LHCN-M2 (cell line): ENCODE measurements at regions not wholly inside any gene's neighbourhood (a gene's known extent, or its start where the extent isn't known, plus 50 kb on each side); places are given as distances from the start of the nearest gene placed in this dataset.

Source experiments
- DNase-seq: peaks from one replicate; pipeline ENCODE4 v3.0.0-alpha.2; 2012; ENCODE audit warnings: low read depth

DNA sequence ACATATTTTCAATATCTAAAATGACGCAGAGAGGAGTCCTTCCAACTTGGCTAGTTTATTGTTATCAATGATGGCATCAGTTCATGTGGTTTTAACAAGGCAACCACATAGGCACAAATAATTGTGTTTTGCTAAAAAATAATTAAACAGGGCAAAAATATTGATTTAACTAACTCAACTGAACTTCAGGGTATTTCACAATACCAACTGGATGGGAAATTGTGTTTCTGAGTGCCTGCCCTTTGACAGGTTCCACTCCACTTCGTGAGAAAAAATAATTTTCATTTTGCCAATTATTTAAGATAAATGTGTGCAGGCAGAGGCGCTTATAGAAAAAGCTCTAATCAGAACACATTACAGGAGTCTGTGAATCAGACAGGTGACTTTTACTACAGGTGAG lies 689.3 kb upstream of the CCDC54 start:
- DNase-seq: no peak

DNA sequence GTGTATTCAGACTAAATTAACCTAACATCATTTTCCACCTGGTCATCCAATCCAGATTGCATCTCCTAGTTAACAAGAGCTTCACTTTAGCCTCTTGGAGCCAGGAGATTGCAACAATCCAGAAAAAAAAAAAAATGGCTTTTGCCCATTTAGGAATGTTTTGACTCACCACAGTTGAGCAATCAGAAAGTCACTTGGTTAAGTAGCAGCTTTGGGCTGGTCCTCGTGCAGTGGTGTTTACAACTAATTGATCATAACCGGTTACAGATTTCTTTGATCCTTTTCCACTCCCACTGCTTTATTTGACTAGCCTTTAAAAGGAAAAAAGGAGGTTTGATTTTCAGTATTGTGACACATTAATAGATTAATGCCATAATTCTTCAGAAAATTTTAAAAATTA lies 688.8 kb upstream of the CCDC54 start:
- DNase-seq: peak; percentile 87

DNA sequence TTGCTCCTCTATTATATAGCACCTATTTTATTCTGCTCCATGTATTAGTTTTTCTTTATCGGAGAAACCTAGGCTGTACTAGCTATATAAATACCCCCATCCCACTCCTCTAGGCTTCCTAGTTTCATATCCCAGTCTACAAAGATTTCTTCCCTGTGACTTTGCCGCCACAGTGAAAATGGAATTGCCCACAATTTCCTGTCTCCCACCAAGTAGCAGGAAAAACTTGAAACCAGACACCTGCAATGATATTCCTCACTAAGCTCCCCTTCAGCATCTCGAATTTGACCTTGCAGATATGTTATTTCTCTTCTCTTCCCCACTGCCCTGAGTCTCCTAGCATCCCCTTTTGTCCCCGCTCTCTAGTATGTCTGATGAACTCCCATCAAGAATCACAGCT lies 685.8 kb upstream of the CCDC54 start:
- DNase-seq: peak; percentile 19

DNA sequence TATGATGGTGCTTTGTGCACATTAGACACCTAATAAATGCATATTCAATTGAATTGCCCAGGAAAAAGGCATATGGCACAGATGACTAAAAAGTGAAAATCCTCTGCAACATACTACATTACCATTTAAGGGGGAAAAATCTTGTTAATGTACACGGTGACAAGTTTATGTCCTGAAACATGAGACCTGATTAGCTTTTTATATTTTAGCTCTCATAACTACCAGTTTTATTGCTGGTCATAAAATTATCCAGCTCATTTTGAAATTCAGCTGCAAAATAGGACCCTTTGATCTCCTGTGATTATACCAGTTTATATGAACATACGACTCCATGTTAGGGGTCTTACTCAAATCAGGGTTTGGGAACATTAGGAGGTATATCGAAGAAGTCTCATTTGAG lies 684.6 kb upstream of the CCDC54 start:
- DNase-seq: no peak

DNA sequence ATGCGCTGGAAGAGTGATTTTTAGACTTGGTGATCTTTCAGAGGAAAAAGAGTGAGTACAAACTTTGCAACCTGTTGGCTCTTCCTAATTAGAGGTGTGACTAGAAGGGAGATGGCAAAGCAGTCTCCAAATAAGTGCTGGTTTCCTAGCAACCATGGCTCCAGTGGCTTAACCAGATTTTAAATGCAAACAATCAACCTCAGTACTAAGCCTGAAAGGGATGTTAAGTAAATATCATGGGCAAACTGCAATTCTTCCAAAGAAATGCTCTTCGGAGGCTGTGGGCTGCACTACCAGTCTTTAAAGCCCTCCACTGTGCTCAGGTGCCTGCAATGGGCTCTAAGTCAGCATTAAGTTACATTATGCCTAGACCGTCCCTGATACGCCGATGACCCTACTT lies 678.1 kb upstream of the CCDC54 start:
- DNase-seq: no peak

DNA sequence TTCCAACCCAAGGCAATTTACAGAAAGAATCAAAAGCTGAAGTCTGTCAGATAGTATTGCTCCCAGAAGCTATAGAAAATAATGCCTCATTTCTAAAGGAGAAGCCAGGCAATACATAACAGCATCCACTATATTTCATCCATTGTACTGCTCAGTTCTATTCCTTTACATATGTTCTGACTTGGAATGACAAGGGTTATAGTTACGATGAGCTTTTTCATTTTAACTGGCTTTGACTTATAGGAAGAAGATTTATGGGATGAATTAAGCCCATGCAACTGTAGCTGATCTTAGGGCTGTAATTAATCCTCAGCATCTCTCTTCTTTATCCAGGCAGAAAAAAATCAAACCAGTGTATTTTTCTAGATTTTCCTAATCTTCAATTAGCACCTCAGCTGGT lies 676.3 kb upstream of the CCDC54 start:
- DNase-seq: no peak

DNA sequence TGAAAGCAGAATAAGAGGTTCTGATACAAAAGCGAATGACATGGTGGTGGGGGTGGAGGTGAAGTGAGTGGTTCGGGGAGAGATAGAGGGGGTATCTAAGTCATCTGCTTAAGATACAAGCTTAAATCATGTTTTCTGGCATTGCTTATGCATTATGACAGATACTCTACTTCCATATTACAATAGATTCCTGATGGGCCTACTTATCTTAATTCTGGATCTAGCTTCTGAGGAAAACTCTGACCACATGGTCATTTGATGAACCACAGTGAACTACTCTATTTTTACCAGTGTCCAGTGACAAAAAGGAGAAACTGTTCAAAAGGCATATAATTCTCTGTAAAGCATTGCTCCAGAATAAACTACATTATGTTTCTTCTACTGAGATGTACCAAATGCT lies 673.7 kb upstream of the CCDC54 start:
- no peak for DNase-seq

DNA sequence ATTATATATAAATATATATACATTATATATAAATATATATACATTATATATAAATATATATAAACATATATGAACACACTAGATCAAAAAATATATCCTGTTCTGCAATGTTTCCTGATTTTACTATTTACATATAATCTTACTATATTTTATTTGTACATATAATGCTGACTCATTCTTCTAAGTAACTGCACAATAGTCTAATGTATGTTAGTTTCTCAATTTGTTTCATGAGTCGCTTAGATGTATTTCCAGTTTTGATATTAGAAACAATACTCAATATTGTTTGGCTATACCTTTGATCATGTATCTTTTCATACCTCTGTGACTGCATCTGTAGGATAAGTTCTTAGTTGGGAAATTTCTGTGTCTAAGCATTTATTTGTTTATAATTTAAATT lies 669.9 kb upstream of the CCDC54 start:
- no peak for DNase-seq

DNA sequence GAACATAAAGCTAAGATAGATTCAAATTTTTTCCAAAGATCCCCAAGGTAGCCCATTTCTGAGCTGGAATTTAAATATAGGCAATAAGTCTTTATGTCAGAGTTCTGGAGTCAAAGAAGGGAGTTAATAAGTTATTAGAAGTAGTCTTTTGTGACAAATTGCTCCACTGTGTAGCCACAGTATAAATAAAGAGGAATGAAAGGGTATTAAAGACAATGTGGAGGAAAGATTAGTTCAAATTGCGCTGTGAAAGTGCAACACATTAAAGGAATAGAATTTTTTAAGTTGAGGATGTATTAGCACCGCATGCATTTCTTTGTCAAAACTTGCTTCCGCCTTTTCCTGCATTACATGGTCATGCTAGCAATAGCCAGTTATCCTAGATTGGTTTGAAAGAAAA lies 666.6 kb upstream of the CCDC54 start:
- no peak for DNase-seq

DNA sequence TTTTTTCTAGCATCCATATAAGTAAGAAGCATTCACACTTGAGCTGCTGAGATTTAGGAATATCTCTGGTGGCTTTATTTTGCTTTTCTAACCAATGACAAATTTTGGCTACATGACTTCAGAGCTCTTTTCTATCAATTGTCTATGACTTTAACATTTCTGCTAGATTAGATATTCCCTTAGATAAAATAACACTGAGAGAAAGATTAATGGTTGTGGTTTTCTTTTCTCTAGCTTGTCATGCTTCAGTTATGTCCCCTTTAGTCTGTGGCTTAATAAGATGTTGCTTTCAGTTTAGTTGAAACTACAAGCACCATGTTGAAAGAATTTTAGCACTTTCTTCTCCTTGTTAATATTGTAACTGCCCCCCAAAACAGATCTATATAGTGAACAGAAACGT lies 665.6 kb upstream of the CCDC54 start:
- DNase-seq: peak; percentile 76

DNA sequence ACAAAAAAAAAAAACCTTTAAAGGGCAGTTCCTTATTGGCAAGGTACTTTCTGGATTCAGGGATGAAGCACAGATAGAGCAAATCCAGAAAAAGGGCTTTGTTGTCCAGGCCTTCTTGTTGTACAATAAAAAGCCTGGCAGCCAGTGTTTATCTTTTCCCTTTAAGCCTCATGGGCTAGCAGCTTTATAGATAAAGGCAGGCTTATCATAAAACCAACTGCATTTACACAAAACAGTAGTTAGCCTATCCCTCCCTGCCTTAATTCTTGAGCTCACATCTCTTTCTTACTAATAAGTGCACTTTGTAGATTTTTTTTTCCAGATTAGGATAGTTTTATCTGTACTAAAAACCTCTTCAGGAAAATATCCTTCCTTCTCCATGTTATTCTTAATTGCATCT lies 662.8 kb upstream of the CCDC54 start:
- no peak for DNase-seq

DNA sequence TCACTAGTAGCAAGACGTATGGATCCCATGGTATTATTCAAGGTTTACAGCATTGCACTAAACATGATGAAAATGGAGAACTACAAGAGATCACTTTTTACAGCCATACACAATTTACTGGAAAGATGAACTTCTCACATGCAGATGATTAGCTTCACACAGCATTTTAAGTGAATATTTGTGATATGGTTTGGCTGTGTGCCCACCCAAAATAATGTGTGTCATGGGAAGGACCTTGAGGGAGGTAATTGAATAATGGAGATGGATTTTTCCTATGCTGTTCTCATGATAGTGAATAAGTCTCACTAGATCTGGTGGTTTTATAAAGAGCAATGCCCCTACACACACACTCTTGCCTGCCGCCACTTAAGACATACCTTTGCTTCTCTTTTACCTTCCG lies 662.0 kb upstream of the CCDC54 start:
- DNase-seq: no peak

DNA sequence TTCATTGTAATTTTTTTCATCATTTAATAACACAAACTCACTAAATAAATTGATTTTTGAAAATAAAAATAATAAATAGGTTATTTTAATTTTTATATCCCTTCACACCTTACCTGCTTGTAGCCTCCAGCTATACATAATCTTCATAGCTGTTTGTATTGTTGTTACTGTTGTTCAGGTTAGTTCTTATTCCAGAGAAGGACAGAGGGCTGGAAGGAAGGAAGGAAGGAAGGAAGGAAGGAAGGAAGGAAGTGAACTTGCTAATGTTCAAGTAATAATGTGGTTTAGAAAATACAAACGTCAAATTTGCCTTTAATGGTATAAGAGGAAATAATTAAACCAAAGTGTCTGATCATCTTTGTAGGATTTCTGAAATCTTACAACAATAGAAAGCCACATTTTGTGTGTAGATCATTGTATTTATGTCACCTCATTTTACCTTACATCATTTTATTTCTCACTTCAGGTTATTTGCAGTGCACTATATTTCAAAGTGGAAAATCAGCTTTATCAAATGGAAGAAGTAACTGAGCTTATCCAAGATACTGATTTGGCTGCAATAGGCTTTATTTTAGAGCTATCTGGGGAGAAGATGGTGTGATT lies 660.0 kb upstream of the CCDC54 start:
- DNase-seq: no peak

DNA sequence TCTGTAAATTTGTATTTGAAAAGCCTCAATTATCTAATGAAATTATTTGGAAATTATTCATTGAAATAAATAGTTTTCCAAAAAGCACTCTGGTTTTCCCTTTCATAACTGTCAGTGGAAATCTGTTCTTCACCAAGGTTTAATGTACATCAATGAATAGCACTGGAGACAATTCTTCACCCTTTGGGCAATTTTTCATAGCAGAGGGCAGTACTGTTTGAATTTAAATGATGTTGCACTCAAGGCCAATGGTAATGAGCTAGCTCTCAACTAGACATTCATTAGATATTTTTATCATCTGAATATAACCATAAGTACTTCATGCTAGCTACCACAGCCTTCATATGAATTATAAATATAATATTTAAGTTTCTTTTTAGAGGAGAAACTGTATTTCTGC lies 658.2 kb upstream of the CCDC54 start:
- no peak for DNase-seq

DNA sequence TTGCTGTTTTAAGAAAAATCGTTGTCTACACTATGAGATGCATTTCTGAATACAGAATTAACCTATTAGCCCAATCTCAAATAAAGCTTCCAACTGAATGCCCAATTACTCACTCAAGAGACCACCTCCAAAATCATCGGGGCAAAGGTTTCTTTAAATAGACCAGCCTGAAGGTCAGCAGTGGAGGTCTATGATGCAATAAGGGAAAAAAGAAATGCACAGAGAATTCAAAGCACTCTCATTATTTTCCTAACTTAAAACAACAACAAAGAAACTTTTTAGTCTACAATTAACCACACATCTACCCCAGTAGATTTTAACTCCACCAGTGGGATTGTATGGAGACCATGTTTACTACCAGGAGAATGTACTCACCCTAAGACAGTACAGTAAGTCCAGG lies 657.7 kb upstream of the CCDC54 start:
- DNase-seq: no peak

DNA sequence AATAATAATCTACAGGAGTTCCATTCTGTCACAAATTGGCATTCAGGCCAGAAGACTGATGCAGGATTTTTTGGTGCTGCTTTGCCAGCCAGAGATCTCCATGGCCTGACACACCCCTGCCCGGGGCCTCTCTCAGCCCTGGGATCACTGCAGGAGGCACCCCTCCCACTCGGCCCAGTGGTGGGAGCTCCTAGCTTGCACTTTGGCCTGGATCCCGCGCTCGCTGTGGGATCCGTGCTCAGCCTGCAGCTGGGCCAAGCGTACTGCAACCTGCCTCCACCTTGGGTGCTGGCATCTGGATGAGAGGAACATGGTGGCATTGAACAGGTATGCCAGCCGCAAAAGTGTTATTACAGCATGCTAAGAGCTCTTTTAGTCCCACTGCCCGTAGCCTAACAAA lies 656.7 kb upstream of the CCDC54 start:
- no peak for DNase-seq

DNA sequence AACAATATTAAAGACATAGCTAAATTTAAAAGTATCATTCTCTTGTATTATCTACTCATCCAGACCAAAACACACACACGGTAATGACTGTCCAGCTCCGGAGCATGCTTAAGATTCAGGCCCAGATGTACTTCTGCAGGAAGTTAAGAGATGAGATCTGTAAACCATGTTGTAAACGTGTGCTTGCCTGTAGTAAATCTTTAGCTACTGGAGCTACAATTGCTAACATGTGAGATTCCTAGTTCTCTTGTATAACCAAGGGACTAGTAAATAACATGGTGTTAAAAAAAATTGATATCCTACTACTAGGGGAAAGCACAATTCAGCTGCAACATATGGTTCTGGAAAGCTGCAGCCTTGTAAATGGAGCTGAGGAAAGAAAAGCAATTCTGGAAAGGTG lies 651.7 kb upstream of the CCDC54 start:
- no peak for DNase-seq

DNA sequence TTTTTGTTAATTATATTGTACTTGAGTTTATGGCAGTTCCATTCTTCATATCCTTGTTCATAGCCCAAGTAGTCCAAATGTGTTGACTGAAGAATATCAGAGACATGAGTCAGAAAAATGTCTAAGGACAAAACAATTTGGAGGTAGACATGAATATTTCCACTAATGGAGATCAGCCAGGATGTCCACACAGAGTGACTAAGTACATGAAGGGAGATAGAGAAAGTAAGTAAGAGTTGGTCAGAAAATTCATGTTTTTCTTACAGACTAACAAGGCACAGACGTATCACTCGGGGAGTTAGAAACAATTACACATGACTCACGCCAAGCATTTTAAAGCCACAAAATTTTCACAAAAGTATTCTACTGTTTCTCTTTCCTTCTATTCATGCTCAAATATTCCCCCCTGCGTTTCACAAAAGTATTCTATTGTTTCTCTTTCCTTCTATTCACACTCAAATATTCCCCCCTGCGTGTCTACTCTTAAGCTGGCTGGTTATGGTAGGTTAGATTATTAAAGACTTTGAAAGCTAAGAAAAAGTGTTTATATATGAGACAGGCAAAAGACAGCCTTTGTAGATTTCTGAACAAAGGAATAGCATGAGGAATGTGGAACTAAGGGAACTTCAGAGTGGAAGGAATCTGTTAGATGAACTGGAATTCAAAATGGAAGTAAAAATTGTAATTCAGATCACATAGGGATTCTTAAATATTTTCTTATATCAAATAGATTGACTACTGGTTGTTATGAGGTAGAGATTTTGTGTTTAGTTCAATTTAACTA lies 648.7 kb upstream of the CCDC54 start:
- peak; percentile 99 for DNase-seq

DNA sequence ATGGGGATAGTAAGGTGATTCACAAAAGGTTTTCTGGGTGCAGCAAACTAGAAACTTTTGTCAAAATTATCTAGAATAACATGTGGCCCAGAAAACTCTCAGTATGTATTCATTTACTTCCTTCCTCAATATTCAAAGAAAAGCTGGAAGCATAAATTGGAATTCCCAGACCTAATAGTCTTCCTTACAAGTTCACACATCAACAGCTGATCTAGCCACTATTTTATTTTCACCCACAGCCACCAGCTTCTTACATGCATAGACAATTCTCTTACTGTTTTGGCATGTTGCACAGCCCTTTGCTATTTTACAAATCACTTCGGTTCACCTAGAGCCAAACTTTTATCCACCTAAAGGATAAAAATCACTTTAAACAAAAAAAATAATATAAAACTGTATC lies 647.8 kb upstream of the CCDC54 start:
- peak; percentile 59 for DNase-seq

DNA sequence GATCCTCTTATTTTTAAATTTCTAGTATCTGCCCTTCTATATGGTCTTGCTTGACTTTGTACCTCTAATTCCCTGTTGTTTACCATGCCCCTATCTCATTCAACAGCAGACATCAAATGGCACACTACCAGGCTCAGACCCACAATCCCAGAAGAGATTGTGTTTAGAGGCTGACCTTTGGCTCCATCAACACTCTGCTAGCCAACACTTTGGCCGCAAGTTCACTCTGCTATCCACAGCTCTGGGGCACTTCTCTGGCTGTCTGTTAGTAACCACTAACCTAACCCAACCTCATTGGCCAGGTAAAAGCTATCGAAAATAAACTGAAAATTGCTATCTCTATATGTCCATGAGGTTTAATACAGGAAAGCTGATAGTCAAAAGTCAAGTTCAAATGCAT lies 646.0 kb upstream of the CCDC54 start:
- DNase-seq: no peak

DNA sequence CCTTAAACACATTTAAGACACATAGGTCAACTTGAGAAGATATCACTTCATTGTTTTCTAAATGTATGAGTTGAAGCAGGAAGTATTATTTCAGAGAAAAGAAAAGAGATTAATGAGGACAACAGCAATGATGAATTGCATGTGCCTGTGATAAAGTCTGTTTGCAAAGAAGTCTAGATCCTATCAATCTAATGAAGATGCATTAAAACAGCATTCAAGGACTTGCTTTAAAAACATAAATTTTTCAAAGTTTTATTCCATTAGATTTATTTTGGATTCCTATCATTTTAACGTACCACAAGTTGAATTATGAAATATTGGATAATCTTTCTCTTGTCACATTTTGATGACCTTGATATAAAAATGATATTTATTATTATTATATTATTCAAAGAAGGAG lies 642.5 kb upstream of the CCDC54 start:
- no peak for DNase-seq

DNA sequence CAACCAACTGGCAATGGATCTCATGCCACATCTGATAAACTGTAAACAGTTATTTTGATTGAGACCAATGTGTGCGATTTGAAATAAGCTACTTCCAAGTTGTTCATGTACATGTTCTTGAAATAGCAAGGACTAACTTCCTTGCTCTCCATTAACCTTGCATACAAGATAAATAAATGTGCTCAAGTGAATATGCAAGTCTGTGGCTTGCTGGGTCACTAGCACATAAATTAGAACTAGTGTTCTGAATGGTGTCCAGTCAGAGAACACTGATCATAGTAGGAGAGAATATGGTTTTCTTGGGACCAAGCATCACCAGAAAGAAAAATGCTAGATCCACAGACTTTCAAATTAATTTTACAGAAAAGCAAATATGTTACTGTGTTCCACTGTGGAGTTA lies 640.0 kb upstream of the CCDC54 start:
- DNase-seq: no peak

DNA sequence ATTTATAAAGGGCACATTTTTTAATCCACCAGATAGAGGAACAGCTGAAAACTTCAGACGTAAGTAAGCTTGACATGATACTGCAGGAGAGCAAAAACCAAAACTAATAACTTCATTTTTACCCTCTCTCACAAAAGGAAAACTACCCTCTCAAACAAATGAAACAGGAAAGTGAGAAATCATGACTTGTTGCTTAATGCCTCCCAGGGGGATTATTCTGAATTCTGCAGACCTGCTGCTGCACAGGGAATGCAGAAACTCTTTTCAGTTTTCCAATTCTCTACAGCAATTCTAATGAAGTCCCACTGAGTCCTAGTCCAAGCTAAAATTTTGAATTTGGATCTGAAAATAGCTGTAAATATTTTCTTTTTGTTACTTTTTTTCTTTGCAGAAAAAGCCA lies 637.1 kb upstream of the CCDC54 start:
- DNase-seq: peak; percentile 70
